ENCODE measurements at regions not wholly inside any gene's neighbourhood (a gene's known extent, or its start where the extent isn't known, plus 50 kb on each side); places are given as distances from the start of the nearest gene placed in this dataset.

DNA sequence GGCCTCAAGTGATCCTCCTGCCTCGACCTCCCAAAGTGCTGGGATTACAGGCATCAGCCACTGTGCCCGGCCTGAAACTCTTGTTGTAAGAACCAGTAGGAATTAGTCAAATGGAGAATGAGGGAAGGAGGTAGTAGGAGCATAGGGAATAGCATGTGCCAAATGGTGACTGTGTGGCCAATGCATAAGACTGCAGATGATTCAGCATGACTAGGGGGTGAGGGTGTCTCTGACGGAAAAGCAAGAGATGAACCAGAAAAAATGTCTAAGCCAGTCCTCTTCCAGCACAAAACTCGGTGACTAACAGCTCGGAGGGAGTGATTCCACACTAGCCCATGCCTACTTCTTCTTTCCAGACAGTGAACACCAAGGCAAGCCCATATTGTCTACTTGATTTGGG, 58.2 kb upstream of the DUSP21 start:
- Histone ChIP-seq H3K4me3 (no peak overlapping the region), H3K9me3 (no peaks in the 10 kb centered on the region), H3K4me1 (no peaks in the 10 kb centered on the region), H3K27ac (no peak overlapping the region), H3K4me2 (no peak overlapping the region)
- FAIRE-seq (no peak), DNase-seq (ENCODE audit: low read depth in 1 of 2, low spot score in 1 of 2) (peak in 1 of 2 experiments; percentile 26), ATAC-seq (peak; percentile 44 to 56; a peak in 5 of 6 replicates)
- ChIA-PET CTCF (no interaction called here), POLR2A (no interaction called here)
- TF ChIP-seq ZC3H11A (IDR thresholded peaks at IDR 0.05) = no peak
- no peak for TF ChIP-seq KDM1A (IDR thresholded peaks at IDR 0.05; ENCODE audit: low read depth)
- no peak for TF ChIP-seq FOXS1 (CRISPR knock-in tag; IDR thresholded peaks at IDR 0.05)
- TF ChIP-seq EHMT2 (IDR thresholded peaks at IDR 0.05; ENCODE audit: low read depth) = no peak
- TF ChIP-seq CHD2 (IDR thresholded peaks at IDR 0.05; ENCODE audit: low read length, partially characterized antibody) = no peak
- no peak for TF ChIP-seq SMC3 (IDR thresholded peaks at IDR 0.05)
- TF ChIP-seq POLR2AphosphoS2 (conservative IDR thresholded peaks at IDR 0.05; ENCODE audit: low read length) = no peak
- no peak for TF ChIP-seq PHF8 (IDR thresholded peaks at IDR 0.05; ENCODE audit: borderline replicate concordance, low read depth)
- TF ChIP-seq, protein P1, sequence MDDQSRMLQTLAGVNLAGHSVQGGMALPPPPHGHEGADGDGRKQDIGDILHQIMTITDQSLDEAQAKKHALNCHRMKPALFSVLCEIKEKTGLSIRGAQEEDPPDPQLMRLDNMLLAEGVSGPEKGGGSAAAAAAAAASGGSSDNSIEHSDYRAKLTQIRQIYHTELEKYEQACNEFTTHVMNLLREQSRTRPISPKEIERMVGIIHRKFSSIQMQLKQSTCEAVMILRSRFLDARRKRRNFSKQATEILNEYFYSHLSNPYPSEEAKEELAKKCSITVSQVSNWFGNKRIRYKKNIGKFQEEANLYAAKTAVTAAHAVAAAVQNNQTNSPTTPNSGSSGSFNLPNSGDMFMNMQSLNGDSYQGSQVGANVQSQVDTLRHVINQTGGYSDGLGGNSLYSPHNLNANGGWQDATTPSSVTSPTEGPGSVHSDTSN (IDR thresholded peaks at IDR 0.05) = no peak
- TF ChIP-seq JUNB (IDR thresholded peaks at IDR 0.05) = no peak
- TF ChIP-seq RFX5 (IDR thresholded peaks at IDR 0.05) = no peak
- TF ChIP-seq HEYL (CRISPR knock-in tag; IDR thresholded peaks at IDR 0.05) = no peak
- 46% methylated on average over 5 of the region's 5 CpGs for WGBS (ENCODE audit: missing lambda C conversion rate)

DNA sequence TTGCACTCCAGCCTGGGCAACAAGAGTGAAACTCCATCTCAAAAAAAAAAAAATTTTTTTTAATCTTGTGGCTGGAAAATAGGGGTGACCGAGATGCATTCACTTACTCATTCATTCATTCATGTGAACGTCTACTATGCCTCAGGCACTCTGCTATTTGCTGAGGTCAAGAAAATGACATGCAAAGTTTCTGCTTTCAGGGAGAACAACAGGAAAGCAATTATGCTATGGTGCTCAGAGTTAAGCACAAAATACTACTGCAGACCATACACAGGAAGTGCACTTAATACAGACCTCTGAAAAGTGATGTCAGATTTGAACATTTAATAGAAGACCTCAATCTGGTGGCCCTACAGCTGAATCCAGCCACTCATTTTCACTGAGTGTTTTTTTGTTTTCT, 59.6 kb upstream of the DUSP21 start:
- no peaks in the 10 kb centered on the region for H3K4me1 ChIP-seq
- TF ChIP-seq BHLHE40 (IDR thresholded peaks at IDR 0.05; ENCODE audit: low read depth, low read length) (no peak), GATA3 (IDR thresholded peaks at IDR 0.05; ENCODE audit: borderline replicate concordance) (no peak), CBX2 (IDR thresholded peaks at IDR 0.05; ENCODE audit: borderline replicate concordance, low read depth) (no peak), FOXS1 (CRISPR knock-in tag; IDR thresholded peaks at IDR 0.05) (no peak), TFCP2L1 (CRISPR knock-in tag; IDR thresholded peaks at IDR 0.05) (no peak), HEYL (CRISPR knock-in tag; IDR thresholded peaks at IDR 0.05) (no peak), SMC3 (IDR thresholded peaks at IDR 0.05) (no peak), PHF8 (IDR thresholded peaks at IDR 0.05; ENCODE audit: borderline replicate concordance, low read depth) (no peak), NFE2L2 (conservative IDR thresholded peaks at IDR 0.05; ENCODE audit: low read length) (no peak), JUNB (IDR thresholded peaks at IDR 0.05) (no peak), CBX8 (IDR thresholded peaks at IDR 0.05) (no peak)
- TF ChIP-seq, protein P2, sequence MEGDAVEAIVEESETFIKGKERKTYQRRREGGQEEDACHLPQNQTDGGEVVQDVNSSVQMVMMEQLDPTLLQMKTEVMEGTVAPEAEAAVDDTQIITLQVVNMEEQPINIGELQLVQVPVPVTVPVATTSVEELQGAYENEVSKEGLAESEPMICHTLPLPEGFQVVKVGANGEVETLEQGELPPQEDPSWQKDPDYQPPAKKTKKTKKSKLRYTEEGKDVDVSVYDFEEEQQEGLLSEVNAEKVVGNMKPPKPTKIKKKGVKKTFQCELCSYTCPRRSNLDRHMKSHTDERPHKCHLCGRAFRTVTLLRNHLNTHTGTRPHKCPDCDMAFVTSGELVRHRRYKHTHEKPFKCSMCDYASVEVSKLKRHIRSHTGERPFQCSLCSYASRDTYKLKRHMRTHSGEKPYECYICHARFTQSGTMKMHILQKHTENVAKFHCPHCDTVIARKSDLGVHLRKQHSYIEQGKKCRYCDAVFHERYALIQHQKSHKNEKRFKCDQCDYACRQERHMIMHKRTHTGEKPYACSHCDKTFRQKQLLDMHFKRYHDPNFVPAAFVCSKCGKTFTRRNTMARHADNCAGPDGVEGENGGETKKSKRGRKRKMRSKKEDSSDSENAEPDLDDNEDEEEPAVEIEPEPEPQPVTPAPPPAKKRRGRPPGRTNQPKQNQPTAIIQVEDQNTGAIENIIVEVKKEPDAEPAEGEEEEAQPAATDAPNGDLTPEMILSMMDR (IDR thresholded peaks at IDR 0.05) = no peak
- TF ChIP-seq, protein P1 (IDR thresholded peaks at IDR 0.05) = no peak
- TF ChIP-seq, protein P3, sequence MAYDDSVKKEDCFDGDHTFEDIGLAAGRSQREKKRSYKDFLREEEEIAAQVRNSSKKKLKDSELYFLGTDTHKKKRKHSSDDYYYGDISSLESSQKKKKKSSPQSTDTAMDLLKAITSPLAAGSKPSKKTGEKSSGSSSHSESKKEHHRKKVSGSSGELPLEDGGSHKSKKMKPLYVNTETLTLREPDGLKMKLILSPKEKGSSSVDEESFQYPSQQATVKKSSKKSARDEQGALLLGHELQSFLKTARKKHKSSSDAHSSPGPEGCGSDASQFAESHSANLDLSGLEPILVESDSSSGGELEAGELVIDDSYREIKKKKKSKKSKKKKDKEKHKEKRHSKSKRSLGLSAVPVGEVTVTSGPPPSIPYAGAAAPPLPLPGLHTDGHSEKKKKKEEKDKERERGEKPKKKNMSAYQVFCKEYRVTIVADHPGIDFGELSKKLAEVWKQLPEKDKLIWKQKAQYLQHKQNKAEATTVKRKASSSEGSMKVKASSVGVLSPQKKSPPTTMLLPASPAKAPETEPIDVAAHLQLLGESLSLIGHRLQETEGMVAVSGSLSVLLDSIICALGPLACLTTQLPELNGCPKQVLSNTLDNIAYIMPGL (CRISPR knock-in tag; IDR thresholded peaks at IDR 0.05; ENCODE audit: borderline replicate concordance) = no peak
- FAIRE-seq = no peak
- no peak for DNase-seq (ENCODE audit: low read depth in 1 of 2, low spot score in 1 of 2)
- ChIA-PET POLR2A (no interaction called here), CTCF (interaction anchor here (0.6 kb wide), 1 partner anchor 18 kb away, joined by 3 read pairs; no protein-coding TSS in a partner anchor)
- H3K27ac ChIP-seq = no peak overlapping the region
- no peak overlapping the region for H3K4me3 ChIP-seq
- 66% methylated on average over 2 of the region's 2 CpGs for WGBS (ENCODE audit: missing lambda C conversion rate)
- no peak for ATAC-seq
- H3K4me2 ChIP-seq = no peak overlapping the region
- H3K9me3 ChIP-seq = no peaks in the 10 kb centered on the region
